ENCODE measurements at regions not wholly inside any gene's neighbourhood (a gene's known extent, or its start where the extent isn't known, plus 50 kb on each side); places are given as distances from the start of the nearest gene placed in this dataset.
"Not testable (repeated sequence)": the region's sequence is repeated elsewhere in the genome, so short reads cannot be mapped to it uniquely, and the experiment has no call there.

- no peak for DNase-seq
These were observed 71.2 kb upstream of the FSIP2 start for GRCh38 chr2:185667452-185667851.

GRCh38 chr2:185668710-185669109 is 69.9 kb upstream of the FSIP2 start:
- DNase-seq, result no peak

GRCh38 chr2:185674232-185674631 is 64.4 kb upstream of the FSIP2 start:
- no peak for DNase-seq

- peak; percentile 56 for DNase-seq
These were observed 62.3 kb upstream of the FSIP2 start for GRCh38 chr2:185676316-185676715.

- not testable (repeated sequence) for DNase-seq
These were observed 51.6 kb upstream of the FSIP2 start for GRCh38 chr2:185687001-185687400.

- DNase-seq, result no peak
These were observed 50.6 kb upstream of the FSIP2 start for GRCh38 chr2:185687967-185688366.
